Spinal cord (tissue), 9 donors: ENCODE measurements at regions not wholly inside any gene's neighbourhood (a gene's known extent, or its start where the extent isn't known, plus 50 kb on each side); places are given as distances from the start of the nearest gene placed in this dataset.
"Not testable (repeated sequence)": the region's sequence is repeated elsewhere in the genome, so short reads cannot be mapped to it uniquely, and the experiment has no call there.

Experiments
- DNase-seq, 6 donors: peaks; one replicate each; pipeline versions ENCODE4 v3.0.0 to v3.0.0-alpha.2; 2013 to 2015; ENCODE audit warnings: low spot score in 6 of 6, low read depth in 4 of 6
- H3K27ac ChIP-seq: one replicate; pipeline ENCODE4 v1.5.1; 2013; ENCODE audit warnings: low read depth, low read length, control low read depth
- H3K27me3 ChIP-seq: one replicate; pipeline ENCODE4 v1.6.1; 2013; ENCODE audit warnings: low read length; ENCODE audit not compliant: control insufficient read depth, insufficient read depth
- H3K36me3 ChIP-seq: one replicate; pipeline ENCODE4 v1.6.1; 2013; ENCODE audit warnings: low read length; ENCODE audit not compliant: control insufficient read depth, insufficient read depth
- H3K4me1 ChIP-seq: one replicate; pipeline ENCODE4 v1.6.1; 2013; ENCODE audit warnings: low read length; ENCODE audit not compliant: control insufficient read depth, insufficient read depth
- H3K4me3 ChIP-seq: one replicate; pipeline ENCODE4 v1.5.1; 2013; ENCODE audit warnings: low read depth, low read length, control low read depth
- H3K9me3 ChIP-seq: one replicate; pipeline ENCODE4 v1.6.1; 2013; ENCODE audit warnings: low read length; ENCODE audit not compliant: control insufficient read depth, insufficient read depth
- WGBS: methylation state at CpG from one replicate; pipeline ENCODE4 v1.1.5; 2013; ENCODE audit warnings: missing lambda C conversion rate; ENCODE audit not compliant: insufficient coverage; 5-methylcytosine and 5-hydroxymethylcytosine counted together
- donor health status: healthy.

GRCh38 chr18:14357553-14358297 lies 185.7 kb downstream of the POTEC start:
- H3K27me3 ChIP-seq, H3K4me1 ChIP-seq, DNase-seq, H3K4me3 ChIP-seq, H3K9me3 ChIP-seq, H3K27ac ChIP-seq, H3K36me3 ChIP-seq: not testable (repeated sequence)
- 93% methylated on average over 14 of the region's 22 CpGs for WGBS

DNA sequence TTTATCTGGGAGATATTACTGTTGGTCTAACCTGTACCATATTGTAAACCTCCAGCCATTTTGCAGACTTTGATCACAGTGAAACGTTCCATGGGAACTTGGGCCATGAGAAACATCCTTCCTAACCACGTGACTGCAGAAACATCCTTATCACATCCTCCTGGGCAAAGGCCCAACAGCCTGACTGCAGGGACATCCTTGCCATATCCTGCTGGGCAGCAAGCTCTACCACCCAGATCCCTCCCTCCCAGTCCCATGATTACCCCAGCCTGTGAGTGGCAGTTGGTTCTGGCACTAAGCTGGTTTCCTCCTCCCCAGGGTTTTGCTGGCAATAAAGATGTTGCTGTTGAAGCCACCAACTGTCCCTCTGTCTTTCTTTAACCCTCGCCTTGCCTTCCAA lies 201.2 kb downstream of the POTEC start:
- H3K27me3 ChIP-seq, H3K4me3 ChIP-seq, DNase-seq, H3K4me1 ChIP-seq, H3K9me3 ChIP-seq, H3K36me3 ChIP-seq, H3K27ac ChIP-seq: not testable (repeated sequence)
- no CpG with 5 or more reads among the region's 3 CpGs for WGBS

DNA sequence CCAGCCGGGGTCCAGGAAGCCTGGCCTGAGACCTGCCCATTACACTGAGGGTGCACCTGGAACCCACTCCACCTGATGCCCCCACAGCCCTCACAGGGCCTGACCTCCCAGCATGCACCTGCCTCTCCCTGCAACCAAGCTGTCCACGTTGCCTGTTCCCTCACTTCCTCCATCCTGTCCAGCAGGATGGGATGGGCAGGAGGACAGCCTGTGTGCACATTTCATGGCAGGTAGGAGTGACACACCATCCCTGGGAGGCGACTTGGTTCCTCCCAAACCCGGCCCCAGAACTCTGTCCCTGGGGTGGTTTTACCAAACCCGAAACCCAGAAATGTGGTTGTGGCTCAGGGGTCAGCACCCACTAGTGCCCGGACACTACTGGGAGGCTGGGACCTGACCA lies 203.8 kb upstream of the ZNF519 start:
- WGBS = 68% methylated on average over 6 of the region's 6 CpGs
- DNase-seq, H3K36me3 ChIP-seq, H3K4me1 ChIP-seq, H3K27me3 ChIP-seq, H3K4me3 ChIP-seq, H3K27ac ChIP-seq, H3K9me3 ChIP-seq: not testable (repeated sequence)

- H3K27me3 ChIP-seq, H3K9me3 ChIP-seq, H3K4me1 ChIP-seq, H3K27ac ChIP-seq, H3K36me3 ChIP-seq, H3K4me3 ChIP-seq, DNase-seq: not testable (repeated sequence)
- WGBS = 76% methylated on average over 2 of the region's 4 CpGs
These were observed 189.0 kb upstream of the ZNF519 start for GRCh38 chr18:14321217-14321616.

GRCh38 chr18:14301255-14301654 lies 169.0 kb upstream of the ZNF519 start:
- not testable (repeated sequence) for DNase-seq, H3K4me1 ChIP-seq, H3K27ac ChIP-seq, H3K4me3 ChIP-seq, H3K27me3 ChIP-seq, H3K36me3 ChIP-seq, H3K9me3 ChIP-seq
- WGBS = 88% methylated on average over 4 of the region's 7 CpGs

DNA sequence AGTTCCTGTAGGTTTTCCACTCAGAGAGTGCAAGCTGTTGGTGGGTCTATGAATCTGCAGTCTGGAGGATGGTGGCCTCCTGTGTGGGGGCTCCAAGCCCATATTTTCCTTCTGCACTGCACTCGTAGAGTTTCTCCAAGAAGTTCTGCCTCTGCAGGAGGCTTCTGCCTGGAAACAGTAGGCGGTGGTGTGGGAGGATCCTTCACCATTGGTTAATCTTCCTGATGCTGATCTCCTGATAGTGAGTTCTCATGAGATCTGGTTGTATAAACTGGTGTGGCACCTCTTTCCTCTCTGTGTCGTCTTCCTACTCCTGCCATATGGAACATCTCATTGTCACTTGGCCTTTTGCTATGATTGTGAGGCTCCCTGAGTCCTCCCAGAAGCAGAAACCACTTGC lies 162.8 kb upstream of the ZNF519 start:
- H3K36me3 ChIP-seq, H3K4me3 ChIP-seq, H3K4me1 ChIP-seq, DNase-seq, H3K27ac ChIP-seq, H3K9me3 ChIP-seq, H3K27me3 ChIP-seq: not testable (repeated sequence)
- no CpG with 5 or more reads among the region's 3 CpGs for WGBS

DNA sequence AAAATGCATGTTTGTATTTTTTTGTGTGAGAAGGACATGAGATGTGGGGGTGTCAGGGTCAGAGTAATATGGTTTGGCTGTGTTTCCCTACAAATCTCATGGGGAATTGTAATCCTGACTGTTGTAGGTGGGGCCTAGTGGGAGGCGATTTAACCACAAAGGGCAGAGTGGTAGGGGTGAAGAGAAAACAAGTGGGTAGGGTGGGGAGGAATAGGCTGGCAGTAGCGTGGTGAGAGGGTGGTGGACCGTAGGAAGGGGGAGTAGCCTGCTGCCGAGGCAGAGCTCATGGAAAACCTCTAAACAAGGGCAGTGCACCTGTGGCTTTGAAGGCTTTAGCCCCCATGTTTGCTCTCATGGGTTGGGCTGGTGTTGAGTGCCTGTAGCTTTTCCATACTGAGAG lies 152.8 kb upstream of the ZNF519 start:
- Histone ChIP-seq H3K27ac (no peak overlapping the region), H3K4me3 (no peak overlapping the region), H3K4me1 (no peaks in the 10 kb centered on the region), H3K27me3 (no peaks in the 10 kb centered on the region), H3K9me3 (no peaks in the 10 kb centered on the region), H3K36me3 (no peaks in the 10 kb centered on the region)
- DNase-seq = no peak
- WGBS = 83% methylated on average over 2 of the region's 4 CpGs

DNA sequence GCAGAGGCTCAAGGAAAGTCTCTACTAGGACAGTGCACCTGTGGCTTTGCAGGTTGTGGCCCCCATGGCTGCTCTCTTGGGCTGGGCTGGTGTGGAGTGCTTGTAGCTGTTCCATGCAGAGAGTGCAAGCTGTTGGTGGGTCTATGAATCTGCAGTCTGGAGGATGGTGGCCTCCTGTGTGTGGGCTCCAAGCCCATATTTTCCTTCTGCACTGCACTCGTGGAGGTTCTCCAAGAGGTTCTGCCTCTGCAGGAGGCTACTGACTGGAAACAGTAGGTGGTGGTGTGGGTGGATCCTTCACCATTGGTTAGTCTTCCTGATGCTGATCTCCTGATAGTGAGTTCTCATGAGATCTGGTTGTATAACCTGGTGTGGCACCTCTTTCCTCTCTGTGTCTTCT lies 143.2 kb upstream of the ZNF519 start:
- not testable (repeated sequence) for H3K9me3 ChIP-seq, H3K27me3 ChIP-seq, DNase-seq, H3K36me3 ChIP-seq, H3K27ac ChIP-seq, H3K4me3 ChIP-seq, H3K4me1 ChIP-seq
- WGBS = no CpG with 5 or more reads among the region's 1 CpG

DNA sequence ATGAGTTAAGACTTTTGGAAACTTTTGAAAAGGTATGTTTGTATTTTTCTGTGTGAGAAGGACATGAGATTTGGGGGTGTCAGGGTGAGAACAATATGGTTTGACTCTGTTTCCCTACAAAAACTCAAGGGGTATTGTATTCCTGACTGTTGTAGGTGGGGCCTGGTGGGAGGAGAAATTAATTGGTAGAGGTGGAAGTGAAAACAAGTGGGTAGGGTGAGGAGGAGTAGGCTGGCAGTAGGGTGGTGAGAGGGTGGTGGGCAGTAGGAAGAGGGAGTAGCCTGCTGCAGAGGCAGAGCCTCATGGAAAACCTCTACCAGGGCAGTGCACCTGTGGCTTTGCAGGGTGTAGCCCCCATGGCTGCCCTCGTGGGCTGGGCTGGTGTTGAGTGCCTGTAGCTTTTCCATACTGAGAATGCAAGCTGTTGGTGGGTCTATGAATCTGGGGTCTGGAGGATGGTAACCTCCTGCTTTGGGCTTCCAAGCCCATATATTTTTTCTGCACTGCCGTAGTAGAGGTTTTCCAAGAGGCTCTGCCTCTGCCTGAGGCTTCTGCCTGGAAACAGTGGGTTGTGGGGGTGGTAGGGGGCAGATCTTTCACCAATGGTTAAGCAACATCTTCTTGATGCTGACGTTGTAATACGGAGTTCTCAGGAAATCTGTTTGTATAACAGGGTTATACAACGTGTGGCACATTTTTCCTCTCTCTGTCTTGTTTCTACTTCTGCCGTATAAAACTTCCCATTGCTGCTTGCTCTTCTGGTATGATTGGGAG lies 133.6 kb upstream of the ZNF519 start:
- not testable (repeated sequence) for DNase-seq, H3K9me3 ChIP-seq, H3K36me3 ChIP-seq, H3K27ac ChIP-seq, H3K27me3 ChIP-seq, H3K4me3 ChIP-seq, H3K4me1 ChIP-seq
- no CpG with 5 or more reads among the region's 6 CpGs for WGBS

GRCh38 chr18:14262786-14263185 lies 130.6 kb upstream of the ZNF519 start:
- H3K27ac ChIP-seq, H3K27me3 ChIP-seq, H3K4me1 ChIP-seq, H3K9me3 ChIP-seq, H3K36me3 ChIP-seq, DNase-seq, H3K4me3 ChIP-seq: not testable (repeated sequence)
- no CpG with 5 or more reads among the region's 3 CpGs for WGBS
